ENCODE measurements at regions not wholly inside any gene's neighbourhood (a gene's known extent, or its start where the extent isn't known, plus 50 kb on each side); places are given as distances from the start of the nearest gene placed in this dataset.
"Not testable (repeated sequence)": the region's sequence is repeated elsewhere in the genome, so short reads cannot be mapped to it uniquely, and the experiment has no call there.

DNA sequence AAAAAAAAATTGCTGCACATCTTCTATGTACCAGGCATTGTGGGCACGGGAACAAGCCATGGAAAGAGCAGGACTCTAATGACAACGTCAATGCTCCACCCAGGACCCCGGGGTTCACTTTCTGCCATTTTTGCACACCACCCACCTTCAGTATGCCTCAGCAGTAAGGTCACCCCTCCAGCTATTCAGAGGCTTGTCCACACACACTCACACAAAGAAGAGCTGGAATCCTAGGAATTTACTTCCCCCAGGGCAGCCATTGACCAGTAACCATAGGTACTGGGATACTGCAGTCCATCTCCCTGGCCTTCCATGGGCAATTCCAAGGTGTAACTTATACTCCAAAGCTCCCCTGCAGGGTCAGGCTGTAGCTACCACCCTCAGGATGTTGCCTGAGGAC is 170.8 kb downstream of the SUCLG1 start:
- DNase-seq (ENCODE audit: low spot score) = no peak

DNA sequence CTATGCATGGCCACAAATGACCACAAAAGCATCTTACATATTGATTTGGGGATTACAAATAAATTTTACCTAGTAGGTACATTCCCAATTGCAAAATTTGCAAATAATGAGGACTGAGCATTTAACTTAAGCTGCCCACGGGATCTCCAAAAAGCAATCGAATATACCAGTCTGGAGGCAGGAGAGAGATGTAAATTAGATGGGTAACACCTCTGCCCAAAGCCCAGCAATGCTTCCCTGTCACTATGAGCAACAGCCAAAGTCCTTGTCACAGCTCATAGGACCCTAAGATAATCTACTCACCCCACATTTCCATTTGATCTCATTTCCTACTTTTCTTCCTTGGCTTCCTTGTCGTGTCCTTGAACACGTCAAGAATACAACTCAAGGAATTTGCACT is 172.2 kb downstream of the SUCLG1 start:
- no peak for DNase-seq (ENCODE audit: low spot score)

DNA sequence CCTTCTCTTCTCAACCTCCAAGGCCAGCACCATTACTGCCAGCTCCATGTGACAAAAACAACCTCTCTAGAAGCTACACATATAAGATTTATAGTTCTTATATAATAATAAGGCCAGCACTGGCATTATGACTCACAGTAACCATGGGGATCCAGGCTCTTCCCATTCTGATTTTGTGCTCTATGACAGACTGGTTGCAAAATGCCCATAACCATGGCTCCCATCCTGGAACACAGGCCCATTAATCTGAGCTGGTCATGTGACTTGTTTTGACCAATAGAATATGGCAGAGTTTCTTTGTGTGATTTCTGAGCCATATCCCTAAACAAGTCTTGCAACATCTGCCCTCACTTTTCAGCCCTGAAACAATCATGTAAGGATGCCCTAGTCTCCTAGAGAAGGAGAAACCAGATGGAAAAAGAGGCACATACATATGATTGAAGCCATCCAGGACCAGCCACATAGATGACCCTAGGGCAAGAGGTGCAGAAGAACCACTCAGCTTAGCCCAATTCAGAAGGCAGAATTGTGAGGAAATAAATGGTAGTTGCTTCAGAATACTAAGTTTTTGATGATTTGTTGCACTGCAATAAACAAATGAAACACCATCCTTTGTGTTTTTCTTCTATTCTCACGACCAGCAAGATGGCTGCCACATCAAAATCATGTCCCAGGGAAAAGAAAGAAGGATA is 173.9 kb downstream of the SUCLG1 start:
- DNase-seq (ENCODE audit: low spot score) = no peak

DNA sequence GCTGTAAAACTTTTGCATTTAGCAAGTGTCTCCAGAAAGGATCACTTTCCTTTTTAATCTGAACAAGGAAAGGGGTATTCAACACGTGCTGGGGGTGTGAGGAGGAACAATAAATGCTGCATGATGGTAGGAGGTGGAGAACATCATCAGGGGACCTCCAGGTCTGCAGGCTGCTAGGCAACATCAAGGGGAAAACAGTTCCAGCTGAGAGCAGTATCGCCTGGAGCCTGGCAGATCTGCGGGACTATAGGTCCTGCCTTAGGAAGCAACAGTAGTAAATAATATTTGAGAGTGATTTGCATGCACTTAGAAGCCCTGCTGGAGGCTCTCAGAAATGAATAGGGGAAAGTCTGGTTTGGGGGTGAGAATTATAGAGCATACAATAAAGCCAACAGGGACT is 175.6 kb downstream of the SUCLG1 start:
- no peak for DNase-seq (ENCODE audit: low spot score)

DNA sequence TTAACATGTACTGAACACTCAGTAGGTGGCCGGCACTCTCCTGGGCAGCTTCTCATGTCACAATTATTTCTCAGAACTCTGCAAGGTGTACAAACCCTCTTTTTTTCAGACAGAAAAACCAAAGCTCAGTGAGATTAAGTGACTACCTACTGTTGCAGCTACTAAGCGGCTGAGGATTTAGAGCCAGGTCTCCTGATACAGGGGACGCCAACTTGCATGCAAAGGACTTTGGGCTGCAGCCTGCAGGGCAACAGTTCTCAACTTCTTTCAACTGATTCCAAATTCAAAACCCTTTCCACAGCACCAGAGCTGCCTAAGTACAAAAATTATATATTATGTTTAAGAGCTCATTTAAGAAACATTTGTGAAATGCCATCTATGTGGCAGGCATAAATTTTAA is 177.6 kb downstream of the SUCLG1 start:
- no peak for DNase-seq (ENCODE audit: low spot score)

DNA sequence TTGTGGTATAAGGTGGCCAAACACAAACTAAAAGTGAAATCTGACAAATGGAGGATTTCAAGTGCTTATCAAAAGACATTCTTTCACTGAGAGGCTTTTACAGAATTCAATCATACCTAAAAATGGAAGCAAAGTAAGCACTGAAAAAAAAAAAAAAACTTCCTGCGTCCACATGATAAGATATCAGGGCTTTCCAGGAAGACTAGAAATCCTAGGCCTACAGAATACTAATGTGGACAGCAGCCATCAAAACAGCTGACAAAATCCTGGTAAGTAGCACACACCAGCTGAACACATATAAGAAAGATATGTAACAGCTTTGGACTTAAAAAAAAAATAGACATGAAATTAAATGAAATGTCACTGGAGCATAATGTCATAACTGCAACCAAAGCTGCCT is 178.2 kb downstream of the SUCLG1 start:
- no peak for DNase-seq (ENCODE audit: low spot score)

DNA sequence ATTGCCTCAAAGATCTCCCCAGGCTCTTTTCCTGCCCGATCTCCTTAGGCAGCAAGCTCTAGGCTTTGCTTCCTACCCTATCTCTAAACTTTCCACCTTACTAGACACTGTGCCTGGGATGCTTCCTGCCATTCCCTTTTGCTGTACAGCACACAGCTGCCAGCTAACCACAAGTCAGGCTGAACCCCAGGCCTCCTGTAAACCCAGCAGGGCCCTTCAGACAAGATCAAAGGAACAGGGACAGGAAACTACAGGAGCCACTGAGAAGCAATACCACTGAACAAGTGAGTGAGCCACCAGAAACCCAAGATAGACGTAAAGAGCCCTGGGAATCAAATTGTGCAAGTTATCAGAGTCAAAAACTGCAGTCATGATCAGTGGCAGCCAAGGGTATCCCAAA is 180.7 kb downstream of the SUCLG1 start:
- DNase-seq (ENCODE audit: low spot score) = no peak

DNA sequence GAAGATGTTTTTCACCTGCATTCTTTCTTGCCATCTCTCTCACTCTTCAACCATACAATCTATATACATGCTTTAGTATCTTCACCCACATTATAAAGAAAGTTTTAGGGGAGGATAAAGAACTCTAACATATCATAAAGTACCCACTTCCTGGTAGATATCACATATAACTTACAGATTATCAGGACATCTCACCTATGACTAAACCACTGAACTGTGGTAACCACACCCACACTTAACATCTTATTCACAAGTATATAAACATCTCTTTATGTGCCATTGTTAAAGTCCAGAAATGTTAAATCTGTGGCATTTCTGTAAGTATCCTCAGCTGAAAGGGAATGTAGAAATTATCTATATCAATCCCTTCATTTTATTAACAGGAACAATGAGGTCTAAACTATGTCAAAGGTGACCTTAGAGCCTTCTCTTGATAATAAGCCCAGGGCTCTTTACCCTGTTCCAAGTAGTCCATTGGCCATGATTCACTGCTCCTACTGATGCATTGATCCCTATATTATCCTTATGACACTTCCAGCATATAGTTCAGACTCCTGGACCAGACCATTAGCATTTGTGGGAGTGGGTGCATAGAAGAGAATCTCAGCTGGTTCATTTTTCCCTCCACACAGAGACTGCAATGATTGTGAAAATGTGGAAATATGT is 182.4 kb downstream of the SUCLG1 start:
- DNase-seq (ENCODE audit: low spot score) = no peak

DNA sequence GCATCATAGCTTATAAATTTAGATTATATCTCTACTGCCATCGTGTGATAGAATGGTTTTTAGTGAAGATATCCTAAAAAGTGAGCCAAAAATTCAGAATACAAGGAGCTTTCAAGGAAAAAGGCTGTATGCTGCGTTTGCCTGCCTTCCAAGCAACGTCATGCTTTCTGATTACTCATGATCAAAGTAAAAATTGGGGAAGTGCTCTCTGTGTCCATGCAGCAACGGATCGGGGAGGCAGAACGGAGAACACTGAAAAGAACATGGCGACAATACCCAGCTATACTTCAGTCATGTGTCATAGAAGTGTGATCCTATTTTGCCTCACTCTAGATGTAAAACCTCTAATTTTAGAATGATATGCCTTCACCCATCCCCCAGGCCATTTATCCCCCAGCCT is 185.7 kb downstream of the SUCLG1 start:
- DNase-seq (ENCODE audit: low spot score) = no peak

DNA sequence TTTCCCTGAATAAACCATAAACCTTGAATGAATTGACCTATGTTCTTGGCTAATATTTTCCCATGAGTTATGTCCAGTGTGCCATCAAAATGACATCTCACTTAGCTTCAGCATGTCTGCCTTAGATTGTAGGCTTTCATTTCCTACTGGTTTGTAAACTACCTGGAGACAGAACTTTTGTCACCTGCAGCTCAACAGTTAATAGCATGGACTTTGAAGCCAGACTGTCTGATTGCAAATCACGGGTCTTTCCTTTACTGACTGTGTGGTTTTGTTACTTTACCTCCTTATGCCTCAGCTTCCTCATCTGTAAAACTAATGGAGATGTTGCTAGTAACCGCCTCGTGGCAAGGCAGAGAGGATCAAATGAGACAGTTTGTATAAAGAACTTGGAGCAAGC is 187.1 kb downstream of the SUCLG1 start:
- no peak for DNase-seq (ENCODE audit: low spot score)

DNA sequence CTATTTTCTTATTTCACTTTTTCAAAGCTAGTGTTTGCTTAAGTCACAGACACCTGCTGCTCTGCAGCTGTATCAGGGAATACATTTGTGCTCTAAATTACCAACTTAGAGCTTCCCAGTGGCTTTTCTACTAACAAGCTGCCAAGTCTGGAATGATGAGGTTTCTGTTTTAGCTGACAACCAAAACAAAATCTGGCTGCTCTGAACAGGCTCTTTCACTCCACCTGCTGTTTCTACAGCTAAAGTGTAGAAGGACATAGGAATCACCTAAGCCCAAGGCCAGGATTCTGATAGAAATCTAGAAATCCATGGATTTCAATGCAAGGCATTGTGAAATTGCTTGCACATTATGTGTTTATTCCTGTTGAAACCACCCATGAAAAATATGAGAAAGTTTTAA is 201.2 kb downstream of the SUCLG1 start:
- no peak for DNase-seq (ENCODE audit: low spot score)

DNA sequence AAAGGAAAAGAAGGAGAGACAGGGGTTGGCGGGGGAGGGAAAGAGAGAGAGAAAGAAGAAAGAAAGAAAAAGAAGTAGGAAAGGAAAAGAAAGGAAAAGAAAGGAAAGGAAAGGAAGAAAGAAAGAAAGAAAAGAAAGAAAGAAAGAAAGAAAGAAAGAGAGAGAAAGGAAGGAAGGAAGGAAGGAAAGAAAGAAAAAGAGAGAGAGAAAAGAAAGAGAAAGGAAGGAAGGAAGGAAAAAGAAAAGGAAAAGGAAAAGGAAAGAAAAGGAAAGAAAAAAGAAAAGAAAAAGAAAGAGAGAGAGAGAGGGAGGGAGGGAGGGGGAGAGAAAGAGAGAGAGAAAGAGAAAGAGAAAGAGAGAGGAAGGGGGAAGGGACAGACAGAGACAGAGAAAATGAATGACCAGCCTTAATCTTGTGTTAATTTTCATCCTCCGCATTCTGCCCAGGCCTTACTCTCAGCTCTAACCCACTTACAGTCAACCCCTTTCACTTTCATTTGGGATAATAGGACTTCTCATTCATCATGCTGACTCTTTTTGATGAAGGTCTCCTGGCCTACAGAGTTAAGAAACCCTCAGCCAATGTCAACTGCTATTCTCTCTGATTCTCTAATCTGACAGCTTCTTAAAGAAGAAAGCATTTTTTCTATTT is 207.3 kb downstream of the SUCLG1 start:
- no peak for DNase-seq (ENCODE audit: low spot score)

DNA sequence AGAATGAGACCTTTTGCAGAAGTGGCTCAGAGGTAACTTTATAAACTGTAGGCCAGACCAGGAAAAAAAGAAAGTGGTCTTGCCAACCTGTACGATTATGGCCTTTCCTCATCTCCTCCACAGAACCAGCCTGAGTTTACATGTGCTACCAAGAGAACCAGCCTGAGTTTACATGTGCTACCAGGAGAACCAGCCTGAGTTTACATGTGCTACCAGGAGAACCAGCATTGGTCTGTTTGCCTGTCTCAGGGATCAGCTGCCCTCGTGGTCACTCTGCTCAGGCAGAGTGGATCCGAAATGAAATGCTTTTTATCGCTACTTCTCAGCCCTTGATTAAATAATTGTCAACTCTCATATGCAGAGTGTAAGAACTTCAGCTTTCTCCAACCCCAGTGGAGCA is 209.9 kb downstream of the SUCLG1 start:
- no peak for DNase-seq (ENCODE audit: low spot score)

DNA sequence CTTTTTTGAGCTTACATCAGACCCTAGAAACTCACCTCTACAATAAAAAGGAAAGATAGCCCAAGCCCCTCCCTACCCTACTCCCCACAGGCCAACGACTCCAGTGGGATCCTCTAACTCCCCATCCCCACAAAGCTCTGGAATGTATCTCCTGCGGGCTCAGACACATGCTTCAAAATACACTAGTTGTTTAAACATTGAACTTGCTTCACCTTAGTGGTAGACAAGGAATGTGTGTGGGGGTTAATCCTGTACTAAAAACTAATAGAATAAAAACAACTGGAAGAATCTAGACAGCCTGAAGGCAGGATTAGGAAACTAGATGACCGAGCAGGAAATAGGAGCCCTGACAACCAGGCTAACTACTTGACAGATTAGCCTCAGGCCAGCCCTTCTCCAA is 211.5 kb downstream of the SUCLG1 start:
- no peak for DNase-seq (ENCODE audit: low spot score)

DNA sequence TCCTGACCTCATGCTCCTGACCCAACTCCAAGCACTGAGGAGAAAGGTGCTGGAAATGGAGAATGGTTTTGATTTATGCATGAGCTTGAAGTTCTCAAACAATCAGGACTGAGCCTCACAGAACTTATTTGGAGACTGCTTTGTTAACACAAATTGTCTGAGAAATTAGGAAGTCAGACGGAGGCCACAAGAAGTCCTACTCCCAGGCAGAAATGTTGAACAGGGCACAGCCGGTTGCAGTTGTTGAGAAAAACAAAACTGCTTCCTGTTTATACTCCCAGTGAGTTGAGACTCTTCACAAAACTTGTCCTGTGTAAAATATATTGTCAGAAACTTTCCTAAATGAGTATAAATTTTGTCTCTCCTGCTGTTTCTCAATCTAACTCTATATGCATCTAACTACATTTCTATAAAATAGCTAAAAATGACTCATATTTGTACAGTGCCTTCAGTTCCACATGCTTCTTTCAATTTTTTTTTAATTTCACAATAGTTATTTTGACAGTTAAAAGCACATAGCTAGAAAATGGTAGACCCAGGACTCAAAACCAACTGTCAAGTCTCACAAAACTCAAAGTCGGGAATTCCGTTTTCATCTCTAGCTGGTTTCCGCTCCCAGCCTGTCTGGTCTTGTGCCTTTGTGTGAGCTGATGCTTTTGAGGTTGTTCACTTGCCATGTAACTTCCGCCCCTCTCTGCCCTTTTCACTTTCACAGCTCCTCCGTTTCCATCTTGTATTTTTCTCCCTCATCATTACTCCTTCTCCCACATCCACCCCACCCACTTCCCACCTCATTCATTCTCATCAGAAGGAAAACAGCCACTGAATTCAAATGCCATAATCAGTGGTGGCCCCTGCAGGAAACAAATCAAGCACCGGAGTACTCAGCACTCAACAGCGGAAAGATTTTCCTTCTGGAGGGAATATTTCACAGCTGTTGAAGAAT is 215.0 kb downstream of the SUCLG1 start:
- no peak for DNase-seq (ENCODE audit: low spot score)

DNA sequence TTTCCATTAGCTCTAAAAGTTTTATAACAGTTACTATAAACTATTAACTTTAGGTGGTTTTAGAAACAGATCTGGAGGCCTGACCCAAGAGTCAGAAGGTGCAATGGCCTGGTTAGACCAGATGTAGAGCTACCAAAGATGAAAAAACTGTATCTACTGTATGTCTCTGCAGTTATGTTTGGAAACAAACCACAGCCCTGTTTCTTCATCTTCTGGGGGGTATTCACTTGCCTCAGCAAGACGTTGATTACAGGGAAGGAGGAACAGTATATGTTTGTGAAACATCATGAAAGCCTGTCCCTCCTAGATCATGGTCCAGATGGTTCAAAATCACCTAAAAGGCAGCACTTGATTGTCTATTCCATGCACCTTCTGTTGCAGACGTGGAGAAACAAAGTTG is 220.2 kb downstream of the SUCLG1 start:
- DNase-seq (ENCODE audit: low spot score) = no peak

DNA sequence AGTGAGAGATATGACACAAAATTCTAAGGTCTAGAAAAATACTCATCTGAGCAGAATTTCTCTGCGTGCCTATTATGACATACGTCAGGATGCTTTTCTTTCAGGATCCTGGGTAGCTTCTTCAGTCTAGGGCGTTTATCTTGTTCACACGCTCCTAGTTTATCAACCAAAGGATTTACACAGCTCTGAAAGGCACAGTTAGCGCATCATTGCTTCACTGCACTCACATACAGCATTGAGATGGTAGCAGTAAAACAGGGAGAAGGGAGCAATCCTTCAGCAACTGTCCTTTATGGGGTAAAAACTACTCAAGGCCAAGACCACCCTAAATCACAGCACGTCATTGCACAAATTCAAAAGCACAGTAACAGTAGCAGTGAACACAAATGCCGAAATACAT is 222.8 kb downstream of the SUCLG1 start:
- no peak for DNase-seq (ENCODE audit: low spot score)

DNA sequence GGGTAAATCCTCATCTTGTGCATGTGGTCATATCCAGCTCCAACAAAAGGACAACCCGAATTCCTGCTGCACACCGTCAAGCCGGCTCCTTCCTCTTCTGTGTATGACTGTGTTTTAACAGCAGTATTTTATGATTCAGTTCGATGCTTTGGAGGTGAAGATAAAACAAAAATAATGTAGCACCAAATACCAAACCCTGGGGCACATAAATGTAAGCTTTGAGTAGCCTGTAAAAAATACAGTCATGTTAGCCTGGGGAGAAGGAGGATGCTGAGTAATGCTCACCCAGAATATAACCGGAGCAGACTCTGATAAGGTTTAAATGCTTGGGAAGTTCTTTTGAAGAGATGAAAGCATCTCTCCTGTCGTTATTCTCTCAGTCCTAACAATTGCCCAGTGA is 225.0 kb downstream of the SUCLG1 start:
- DNase-seq (ENCODE audit: low spot score) = no peak

DNA sequence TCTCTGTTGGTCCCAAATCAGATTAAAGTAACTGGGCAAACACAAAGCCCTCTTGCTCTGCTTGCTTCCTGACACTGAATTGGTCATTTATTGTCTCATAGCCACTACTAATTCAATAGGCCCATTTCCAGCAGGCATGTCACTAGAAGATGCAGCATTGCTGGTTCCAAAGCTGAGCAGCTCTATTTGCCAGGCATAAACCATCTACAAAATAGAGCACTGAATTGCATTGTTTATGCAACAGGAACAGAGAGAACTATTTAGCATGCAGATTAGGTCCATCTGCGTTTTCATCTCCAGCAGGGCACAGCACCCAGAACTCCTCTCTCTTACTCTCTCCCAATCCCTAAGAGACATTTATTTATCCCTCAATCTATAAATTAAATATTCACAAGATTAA is 227.6 kb downstream of the SUCLG1 start:
- DNase-seq (ENCODE audit: low spot score) = no peak

DNA sequence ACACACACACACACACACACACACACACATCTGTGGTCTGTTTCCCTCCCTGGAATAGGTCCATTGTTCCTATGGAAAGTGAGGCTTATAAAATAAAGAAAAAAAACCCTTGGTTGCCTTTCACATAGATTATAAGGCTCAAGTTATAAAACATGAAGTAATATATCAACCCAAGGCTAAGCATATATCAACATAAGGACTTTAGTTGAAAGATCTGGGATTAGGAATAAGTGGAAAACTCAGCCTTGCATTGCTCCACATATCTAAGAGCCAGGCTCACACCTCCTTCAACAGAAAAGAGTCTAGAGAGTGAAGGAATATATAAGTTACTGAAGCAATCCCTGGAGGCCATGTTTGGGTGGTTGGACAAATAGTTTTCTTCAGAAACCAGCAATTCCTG is 235.0 kb downstream of the SUCLG1 start:
- DNase-seq (ENCODE audit: low spot score) = no peak

DNA sequence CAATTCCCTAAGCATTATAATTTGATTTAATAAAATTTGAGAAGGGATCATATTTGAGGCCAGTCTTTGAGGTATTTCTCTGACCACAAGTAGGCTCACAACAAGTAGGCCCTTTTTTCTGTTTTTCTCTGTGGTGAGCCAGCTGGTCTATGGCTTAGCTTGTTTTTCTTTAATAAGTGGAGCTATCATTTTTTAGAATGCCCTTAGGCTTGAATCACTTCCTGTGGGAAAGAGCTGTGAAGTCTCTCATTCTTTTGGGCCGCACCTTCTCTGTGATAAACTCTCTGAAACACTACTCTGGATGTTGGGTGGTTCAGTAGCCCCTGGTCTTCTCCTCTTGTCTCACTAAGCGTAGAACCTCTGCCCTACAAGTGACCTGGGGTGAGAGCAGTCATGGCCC is 235.9 kb downstream of the SUCLG1 start:
- DNase-seq (ENCODE audit: low spot score) = no peak

DNA sequence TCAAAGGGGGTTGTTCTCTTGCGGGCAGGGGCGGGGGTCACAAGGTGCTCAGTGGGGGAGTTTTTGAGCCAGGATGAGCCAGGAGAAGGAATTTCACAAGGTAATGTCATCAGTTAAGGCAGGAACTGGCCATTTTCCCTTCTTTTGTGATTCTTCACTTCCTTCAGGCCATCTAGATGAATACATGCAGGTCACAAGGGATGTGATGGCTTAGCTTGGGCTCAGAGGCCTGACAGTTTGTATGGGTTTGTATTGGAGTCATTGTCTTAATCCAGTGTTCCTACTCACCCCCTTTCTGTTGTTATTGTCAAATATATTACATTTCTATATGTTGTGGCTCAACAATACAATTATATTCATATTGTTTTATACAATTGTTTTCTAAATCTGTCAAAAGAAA is 238.0 kb downstream of the SUCLG1 start:
- not testable (repeated sequence) for DNase-seq (ENCODE audit: low spot score)

DNA sequence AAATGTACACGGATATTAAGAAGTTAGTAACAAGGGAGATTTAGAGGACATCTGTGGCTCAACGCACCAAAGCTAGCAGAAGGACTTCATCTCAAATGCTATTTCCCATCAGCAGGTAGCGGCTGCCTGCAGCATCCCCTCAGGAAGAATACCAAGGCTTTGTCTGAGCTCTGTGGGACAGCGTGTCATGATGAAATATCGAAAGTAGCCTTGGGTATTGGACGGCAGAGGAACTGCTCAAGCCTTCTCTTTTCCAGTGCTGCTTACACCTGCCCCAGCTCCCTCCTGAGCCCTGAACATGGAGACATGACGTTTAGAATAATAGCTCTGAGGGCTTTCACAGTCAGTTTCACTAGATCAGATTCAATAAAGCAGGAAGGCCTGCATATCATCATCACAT is 241.6 kb downstream of the SUCLG1 start:
- DNase-seq (ENCODE audit: low spot score) = no peak

Data from AG08396 (cell line).